A673 (cell line): ENCODE measurements at regions not wholly inside any gene's neighbourhood (a gene's known extent, or its start where the extent isn't known, plus 50 kb on each side); places are given as distances from the start of the nearest gene placed in this dataset.

Experiments used
- EZH2 ChIP-seq: fragments of 200-600 bp; sonication (generic); IDR thresholded peaks from 2 replicates; pipeline ENCODE4 v1.6.1; 2017; ENCODE audit warnings: borderline replicate concordance, low read depth, mild to moderate bottlenecking, mixed read lengths, antibody characterized with exemption, low read length; ENCODE audit not compliant: poor library complexity, severe bottlenecking
- TF ChIP-seq, protein P1 (sequence below): fragments of 300-800, 200-600 bp; sonication (generic); conservative IDR thresholded peaks from 2 replicates; pipeline ENCODE4 v1.5.1; 2017; ENCODE audit warnings: low read depth, mild to moderate bottlenecking, antibody characterized with exemption, low read length, moderate library complexity, mixed read lengths

DNA sequence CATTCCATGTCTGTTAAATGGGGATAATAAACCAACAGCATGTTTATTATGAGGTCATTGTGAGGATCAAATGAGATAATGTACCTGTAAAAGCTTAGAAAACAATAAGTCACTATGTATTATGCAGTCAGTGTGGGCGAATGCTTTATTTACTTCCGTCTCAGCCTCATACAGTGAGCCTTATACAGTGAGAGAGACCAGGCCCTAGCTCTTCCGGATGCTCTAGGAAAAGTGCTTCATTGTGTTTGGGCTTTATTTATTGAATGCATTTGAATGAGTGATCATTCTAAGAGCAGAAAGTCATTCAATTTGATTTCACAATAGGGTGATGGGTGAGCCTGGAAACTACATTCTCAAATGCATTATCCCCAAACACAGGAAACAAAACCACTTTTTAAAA is 603.9 kb upstream of the FANCL start:
- TF ChIP-seq, protein P1, sequence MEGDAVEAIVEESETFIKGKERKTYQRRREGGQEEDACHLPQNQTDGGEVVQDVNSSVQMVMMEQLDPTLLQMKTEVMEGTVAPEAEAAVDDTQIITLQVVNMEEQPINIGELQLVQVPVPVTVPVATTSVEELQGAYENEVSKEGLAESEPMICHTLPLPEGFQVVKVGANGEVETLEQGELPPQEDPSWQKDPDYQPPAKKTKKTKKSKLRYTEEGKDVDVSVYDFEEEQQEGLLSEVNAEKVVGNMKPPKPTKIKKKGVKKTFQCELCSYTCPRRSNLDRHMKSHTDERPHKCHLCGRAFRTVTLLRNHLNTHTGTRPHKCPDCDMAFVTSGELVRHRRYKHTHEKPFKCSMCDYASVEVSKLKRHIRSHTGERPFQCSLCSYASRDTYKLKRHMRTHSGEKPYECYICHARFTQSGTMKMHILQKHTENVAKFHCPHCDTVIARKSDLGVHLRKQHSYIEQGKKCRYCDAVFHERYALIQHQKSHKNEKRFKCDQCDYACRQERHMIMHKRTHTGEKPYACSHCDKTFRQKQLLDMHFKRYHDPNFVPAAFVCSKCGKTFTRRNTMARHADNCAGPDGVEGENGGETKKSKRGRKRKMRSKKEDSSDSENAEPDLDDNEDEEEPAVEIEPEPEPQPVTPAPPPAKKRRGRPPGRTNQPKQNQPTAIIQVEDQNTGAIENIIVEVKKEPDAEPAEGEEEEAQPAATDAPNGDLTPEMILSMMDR, result no peak
- no peak for TF ChIP-seq EZH2
